Skin epidermis (tissue), 12 donors: ENCODE measurements at regions not wholly inside any gene's neighbourhood (a gene's known extent, or its start where the extent isn't known, plus 50 kb on each side); places are given as distances from the start of the nearest gene placed in this dataset.
"Not testable (repeated sequence)": the region's sequence is repeated elsewhere in the genome, so short reads cannot be mapped to it uniquely, and the experiment has no call there.

Experiments used
- H3K27ac ChIP-seq, 21 experiments: fragments of 200-600 bp; sonication (generic) in 11 of 21; one replicate each; pipeline ENCODE4 v1.5.0; 2020; ENCODE audit warnings: mild to moderate bottlenecking in 3 of 21, inconsistent platforms in 2 of 21, moderate library complexity in 2 of 21
- H3K4me3 ChIP-seq, 7 experiments: fragments of 200-600 bp; sonication (generic) in 2 of 7; one replicate each; pipeline ENCODE4 v1.5.0; 2020; ENCODE audit warnings: inconsistent platforms in 2 of 7, mild to moderate bottlenecking in 2 of 7, moderate library complexity in 1 of 7

DNA sequence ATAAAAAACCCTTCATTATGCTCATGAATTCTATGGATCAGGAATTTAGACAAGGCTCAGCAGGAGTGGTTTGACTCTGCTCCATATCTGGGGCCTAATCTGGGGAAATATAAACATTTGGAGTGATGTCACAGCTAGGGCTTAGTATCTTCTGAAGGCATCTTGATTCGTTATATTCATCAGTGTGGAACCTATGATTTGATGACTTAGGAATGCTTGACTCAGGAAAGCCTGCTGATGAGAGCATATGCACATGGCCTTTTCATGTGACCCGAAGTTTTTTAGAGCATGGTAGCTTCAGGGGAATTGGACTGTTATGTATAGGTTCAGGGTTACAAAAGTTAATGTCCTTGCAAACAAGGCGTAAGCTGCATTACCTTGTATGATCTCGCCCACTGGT lies 184.9 kb upstream of the LRRC3B start:
- no peak overlapping the region for H3K27ac ChIP-seq
- H3K4me3 ChIP-seq = no peak overlapping the region

DNA sequence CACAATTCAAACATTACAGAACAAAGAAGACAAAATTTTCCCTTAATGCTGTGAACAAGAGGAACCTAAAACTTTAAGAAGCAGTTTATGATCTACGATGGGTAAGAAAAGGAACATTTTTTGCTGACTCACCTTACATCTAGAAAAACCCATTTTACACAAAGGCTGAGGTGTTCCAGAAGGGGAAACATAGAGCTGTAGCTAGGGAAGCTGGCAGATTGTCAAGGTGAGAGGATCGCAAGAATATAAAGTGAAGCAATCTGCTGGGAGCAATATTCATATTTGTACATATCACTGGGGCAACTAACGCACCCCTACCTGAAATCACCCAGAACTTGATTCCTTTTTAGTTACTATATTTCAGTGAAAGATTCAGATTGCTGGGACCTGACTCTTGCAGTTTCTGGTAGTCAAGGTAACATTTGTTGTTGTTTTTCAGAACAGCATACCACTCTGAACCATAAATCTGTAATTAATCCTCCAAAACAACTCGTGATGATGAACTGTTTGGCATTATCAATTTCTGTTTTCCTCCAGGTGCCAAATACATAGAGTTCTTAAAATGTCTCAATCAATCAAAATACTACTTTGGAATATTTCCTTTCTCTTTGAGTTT lies 184.1 kb upstream of the LRRC3B start:
- Histone ChIP-seq H3K4me3 (no peak overlapping the region), H3K27ac (no peak overlapping the region)

DNA sequence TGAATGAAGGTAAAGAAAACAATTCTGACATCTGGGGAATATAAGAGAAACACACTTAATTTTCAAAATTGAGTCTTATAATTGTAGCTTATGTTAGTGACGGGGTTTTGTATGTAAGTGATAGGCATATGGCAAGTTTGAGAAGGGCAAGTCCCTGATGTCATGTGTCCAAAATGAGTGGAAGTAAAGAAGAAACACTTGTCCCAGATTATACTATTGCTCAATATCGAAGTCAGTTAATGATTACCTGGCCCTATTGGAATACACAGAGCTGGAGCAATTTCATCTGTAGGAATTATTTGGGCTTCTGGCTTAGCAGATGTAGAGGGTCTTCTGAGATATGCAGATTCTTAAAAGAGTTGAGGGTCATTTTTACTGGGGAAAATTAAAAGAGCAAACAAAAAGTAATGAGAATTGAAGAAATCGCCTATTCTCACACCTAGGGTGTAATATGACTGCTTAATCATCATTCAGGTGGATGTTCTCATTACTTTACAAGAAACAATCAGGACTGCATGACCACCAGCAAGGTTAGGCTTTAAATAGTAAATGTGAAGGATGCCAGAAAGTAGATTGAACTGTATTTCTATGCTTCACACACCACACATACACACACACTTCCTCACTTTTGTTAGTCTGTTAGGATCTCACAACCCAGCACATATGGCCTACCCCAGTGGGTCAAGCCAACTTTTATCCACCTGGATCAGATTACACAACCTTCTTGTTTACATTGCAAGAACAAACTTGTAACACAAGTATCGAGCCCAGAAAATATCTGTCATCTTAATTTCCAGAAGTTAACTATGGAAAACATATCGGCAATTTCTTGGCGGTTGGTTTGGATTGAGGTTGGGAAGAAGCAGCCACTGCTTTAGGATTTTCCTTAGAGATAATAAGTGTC lies 183.3 kb upstream of the LRRC3B start:
- H3K27ac ChIP-seq = no peak overlapping the region

DNA sequence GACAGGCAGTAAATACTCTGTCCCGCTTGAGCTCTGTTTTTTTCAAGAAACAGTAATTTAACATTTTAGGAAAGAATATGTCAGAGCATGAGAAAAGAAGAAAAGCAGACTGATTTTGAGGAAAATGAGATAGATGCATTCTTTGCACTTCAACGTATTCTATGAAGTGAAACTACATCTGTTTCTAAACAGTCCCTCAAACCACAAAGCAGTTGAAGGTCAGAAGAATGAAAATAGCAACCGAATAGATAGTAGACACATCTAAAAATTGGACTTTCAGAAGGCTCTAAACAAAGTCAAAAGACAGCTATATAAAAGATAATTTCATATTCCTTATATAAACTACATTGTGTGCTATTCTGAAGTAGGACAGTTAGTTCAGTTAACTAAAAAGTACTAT lies 172.6 kb upstream of the LRRC3B start:
- H3K27ac ChIP-seq = no peak overlapping the region
- no peak overlapping the region for H3K4me3 ChIP-seq

More for the DNA sequence above, 183.3 kb upstream of the LRRC3B start:
- H3K4me3 ChIP-seq = no peak overlapping the region

DNA sequence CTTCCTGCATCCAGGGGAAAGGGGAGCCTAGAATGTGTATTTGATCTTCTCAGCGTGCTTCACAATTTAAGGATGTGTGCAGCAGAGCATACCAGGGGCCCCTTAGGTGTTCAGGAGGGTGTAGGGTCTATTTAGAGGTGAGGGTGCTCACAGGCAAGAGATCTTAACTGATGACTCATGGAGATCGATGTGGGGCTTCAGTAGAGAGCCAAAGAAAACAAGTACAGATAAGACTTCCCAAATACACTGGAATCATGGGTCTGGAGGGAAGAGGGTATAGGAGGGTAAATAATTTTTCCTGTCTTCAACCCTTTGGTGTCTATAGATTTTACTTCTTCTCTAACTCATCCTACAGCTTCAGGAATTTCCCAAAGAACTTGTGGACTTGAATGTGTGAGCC lies 170.2 kb upstream of the LRRC3B start:
- Histone ChIP-seq H3K4me3 (no peak overlapping the region), H3K27ac (no peak overlapping the region)

DNA sequence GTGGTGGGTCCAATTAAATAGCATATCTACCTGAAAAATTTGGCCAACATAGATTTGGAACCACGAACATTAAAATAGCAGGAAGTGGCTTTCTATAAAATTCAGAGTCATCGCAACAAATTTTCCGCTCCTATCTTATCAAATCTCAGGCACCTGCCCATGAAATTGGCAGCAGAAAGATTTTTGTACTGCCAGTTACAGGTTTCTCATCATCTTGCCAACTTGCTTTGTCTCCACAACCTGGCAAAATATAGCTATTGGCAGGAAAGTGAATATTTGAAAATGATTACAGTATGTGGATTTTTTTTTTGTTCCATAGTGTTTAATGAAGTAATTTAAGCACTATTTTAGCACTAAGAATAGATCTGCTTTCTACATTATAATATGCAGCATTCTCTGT lies 161.6 kb upstream of the LRRC3B start:
- no peak overlapping the region for H3K4me3 ChIP-seq
- no peak overlapping the region for H3K27ac ChIP-seq

DNA sequence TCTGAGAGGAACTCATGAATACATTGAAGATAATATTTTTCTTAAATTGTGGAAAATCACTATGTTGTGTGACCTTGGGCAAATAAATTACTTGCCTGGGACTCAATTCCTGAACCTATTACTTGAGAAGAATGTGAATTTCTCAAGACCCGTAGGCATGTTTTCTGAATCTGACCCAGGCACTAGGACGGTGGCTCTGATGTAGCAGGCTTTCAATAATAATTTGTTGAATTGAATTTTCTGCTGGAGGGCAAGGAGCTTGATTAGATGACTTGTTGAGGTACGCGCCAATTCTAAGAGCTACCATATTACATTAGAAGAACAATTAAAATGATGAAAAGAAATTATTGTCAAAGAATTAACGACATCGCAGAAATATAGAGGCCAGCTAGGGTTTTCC lies 150.2 kb upstream of the LRRC3B start:
- no peak overlapping the region for H3K4me3 ChIP-seq
- H3K27ac ChIP-seq = no peak overlapping the region

DNA sequence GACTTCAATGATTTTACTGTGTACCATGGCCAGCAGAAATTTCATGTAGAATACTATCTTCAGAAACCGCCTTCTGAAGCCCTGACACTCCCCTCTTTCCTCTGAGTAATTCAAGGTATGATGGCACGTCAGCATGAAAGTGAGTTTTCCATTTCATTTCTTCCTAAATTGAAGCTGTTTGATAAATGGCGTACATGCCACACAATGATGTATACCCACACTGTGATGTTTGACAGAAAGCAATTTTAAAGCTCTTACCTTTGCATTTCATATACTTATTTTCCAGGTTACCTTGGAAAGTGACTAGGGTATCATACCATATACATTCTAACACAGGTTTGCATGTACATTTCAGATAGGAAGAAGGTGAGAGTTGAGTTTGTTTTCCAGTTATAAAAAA lies 147.9 kb upstream of the LRRC3B start:
- H3K4me3 ChIP-seq = no peak overlapping the region
- H3K27ac ChIP-seq = no peak overlapping the region

DNA sequence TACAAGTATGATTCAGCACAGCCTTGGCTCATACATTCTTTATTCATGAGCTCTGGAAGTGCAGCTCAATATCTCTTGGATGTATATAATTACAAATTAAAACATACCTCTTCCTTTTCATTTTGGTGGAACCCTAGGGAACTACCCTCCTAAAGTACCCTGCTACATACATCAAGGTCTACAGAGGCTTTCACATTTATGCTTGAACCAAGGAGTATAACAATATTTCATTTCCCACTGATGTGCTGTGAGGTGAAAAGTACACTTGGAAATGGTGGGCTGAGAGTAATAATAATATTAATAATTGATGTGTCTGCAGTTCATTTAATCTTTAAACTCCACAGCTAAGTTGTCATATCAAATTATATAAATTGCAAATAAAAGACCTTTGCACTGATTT lies 142.2 kb upstream of the LRRC3B start:
- no peak overlapping the region for H3K4me3 ChIP-seq
- H3K27ac ChIP-seq = no peak overlapping the region

DNA sequence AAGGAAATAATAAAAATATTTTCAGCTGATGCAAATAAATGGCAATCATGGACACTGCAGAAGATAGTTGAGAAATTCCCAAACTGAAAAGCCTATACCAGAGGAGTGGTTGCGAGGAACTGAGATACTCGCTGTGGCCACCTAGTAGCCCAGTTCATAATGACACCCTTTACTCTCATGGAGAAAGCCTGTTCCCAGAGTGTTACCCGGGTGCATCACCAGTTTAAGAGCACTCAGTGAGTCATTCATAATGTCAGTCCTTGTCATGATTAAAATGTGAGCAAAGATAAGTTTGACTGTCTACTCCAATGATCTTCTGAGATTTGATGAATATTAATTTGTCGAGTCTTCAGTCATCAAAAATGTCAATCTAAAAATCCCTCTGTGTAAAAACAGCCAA lies 138.4 kb upstream of the LRRC3B start:
- H3K27ac ChIP-seq = no peak overlapping the region
- H3K4me3 ChIP-seq = no peak overlapping the region

DNA sequence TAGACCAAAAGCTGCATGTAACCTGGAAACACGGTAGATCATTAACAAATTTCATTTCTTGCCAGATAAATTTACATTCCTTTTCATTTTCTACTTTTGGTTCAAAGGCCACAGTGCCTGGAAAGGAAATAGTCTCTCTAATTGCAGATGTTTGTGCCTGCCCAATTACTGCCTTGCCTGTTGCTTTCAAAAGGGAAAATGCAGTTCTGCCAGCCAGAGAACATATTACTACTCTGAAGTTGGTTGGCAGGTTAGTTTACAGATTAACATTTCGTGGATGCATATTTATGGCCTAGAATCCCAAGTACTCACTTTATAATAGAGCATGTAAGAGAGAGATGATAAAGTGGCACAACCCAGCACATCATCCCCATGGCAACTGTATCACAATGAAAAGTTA lies 124.3 kb upstream of the LRRC3B start:
- no peak overlapping the region for H3K27ac ChIP-seq

DNA sequence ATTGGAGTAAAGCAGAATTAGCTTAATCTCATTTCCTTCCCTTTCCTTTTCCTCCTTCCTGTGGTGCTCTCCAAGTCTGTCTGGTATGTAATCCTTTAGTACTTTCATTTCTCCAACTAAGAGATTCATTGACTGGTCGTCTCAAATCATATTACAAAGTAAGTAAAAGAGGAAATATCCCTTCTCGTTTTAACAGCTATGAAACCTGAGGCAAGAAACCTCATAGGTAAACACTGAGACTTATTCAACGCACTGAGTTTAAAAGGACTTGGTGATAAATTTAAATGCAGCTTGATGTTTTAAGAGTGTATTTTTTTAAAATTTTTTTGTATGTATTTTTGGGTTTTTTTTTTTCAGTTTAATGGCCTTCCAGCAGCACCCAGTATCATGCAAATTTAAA lies 117.2 kb upstream of the LRRC3B start:
- H3K27ac ChIP-seq = no peak overlapping the region

More for the DNA sequence above, 124.3 kb upstream of the LRRC3B start:
- no peak overlapping the region for H3K4me3 ChIP-seq

DNA sequence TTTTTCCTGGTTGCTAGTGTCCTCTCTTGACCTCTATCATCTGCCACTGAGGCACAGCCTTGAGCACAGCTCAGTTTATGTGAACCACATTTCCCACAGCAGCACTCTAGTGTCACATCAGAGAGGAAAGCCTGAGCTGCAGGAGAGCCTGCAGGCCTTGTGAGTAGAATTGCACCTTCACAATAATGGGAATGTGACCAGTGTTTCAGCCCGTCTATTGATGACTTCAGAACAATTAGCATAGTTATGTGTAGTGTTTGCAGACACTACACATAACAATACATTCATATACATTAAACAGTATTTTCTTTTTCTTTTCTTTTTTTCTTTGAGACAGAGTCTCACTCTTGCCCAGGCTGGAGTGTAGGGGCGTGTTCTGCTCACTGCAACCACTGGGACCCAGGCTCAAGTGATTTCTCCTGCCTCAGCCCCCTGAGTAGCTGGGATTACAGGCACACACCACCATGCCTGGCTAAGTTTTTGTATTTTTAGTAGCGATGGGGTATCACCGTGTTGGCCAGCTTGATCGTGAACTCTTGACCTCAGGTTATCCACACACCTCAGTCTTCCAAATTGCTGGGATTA lies 108.0 kb upstream of the LRRC3B start:
- not testable (repeated sequence) for H3K4me3 ChIP-seq, H3K27ac ChIP-seq

More for the DNA sequence above, 117.2 kb upstream of the LRRC3B start:
- no peak overlapping the region for H3K4me3 ChIP-seq

DNA sequence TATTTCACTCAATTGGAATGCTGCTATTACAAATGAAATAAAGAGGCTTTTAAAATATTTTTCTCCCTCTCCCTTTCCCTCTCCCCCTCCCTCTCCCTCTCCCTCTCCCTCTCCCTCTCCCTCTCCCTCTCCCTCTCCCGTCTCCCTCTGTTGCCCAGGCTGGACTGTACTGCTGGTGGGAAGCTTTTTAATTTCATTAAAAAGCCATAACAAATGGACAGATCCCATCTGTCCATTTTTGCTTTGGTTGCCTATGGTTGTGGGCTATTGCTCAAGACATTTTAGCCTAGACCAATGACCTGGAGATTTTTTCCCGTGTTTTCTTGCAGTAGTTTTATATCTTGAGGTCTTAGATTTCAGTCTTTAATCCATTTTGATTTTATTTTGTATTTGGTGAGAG lies 107.2 kb upstream of the LRRC3B start:
- no peak overlapping the region for H3K4me3 ChIP-seq
- H3K27ac ChIP-seq = no peak overlapping the region

DNA sequence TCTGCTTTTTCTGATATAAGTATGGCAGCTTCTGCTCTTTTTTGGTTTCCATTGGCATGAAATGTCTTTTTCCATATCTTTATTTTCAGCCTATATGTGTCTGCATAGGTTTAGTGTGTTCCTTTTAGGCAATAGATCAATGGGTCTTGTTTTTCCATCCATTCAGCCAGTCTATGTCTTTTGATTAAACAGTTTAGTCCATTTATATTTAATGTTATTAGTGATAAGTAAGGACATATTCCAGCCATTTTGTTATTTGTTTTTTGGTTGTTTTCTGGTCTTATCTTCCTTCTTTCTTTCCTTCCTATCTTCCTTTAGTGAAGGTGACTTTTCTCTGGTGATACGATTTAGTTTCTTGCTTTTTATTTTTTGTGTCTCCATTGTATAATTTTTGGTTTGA lies 101.3 kb upstream of the LRRC3B start:
- Histone ChIP-seq H3K27ac (no peak overlapping the region), H3K4me3 (no peak overlapping the region)

DNA sequence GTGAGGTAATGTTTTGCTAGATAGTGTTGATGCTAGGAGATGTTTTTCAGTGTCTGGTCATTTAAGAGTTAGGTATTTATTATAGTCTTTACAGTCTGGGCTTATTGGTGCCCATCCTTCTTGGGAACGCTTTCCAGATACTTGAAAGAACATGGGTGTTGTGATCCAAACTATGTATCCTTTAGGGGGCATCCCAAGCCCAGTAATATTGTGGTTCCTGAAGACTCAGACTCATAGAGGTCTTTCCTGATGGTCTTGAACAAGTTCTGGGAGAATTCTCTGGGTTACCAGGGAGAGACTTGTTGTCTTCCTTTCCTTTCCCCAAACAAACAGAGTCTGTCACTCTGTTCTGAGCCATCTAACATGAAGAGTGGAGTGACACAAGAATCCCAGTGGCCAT lies 99.7 kb upstream of the LRRC3B start:
- no peak overlapping the region for H3K4me3 ChIP-seq
- no peak overlapping the region for H3K27ac ChIP-seq

DNA sequence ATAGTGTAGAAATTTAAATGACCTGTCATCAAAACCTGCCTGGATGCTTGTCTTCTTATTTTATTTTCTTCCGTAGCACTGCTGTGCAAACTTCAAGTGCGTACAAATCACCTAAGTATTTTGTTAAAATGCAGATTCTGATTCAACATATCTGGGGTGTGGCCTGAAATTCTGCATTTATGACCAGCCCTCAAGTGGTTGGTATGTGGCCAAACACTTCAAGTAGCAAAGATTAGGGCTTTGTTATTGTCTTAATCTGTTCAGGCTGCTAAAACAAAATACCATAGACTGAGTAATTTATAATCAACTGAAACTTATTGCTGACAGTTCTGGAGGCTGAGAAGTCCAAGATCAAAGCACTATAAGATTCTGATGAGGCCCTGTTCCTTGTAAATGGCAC lies 97.6 kb upstream of the LRRC3B start:
- Histone ChIP-seq H3K4me3 (no peak overlapping the region), H3K27ac (no peak overlapping the region)

DNA sequence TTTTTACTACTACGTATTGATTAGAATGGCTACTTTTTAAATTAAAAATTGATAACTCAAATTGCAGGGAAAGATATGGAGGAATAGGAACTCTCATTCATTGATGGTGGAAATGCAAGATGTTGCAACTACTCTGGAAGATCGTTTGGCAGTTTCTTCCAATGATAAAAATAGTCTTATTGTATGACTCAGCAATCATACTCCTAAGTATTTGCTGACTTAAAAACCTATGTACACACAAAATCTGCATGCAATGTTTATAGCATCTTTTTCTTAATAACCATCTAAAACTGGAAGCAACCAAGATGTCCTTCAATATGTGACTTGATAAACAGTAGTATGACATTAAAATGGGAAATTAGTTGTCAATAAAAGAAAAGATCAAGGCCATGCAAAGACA lies 87.4 kb upstream of the LRRC3B start:
- Histone ChIP-seq H3K4me3 (no peak overlapping the region), H3K27ac (no peak overlapping the region)

DNA sequence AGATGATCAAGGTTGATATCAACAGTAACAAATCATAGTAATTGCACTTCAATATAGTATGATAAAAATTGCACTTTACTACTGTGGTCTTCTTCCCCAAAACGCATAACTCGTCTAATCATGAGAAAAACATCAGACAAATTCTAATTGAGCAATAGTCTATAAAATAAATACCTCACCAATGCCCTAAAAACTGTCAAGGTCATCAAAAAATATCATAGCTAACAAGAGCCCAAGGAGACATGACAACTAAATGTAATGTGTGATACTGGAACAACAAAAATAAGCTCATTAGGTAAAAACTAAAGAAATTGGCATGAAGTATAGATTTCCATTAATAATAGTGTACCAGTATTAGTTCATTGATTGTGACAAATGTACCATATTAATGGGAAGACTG lies 85.6 kb upstream of the LRRC3B start:
- H3K27ac ChIP-seq = no peak overlapping the region
- no peak overlapping the region for H3K4me3 ChIP-seq

DNA sequence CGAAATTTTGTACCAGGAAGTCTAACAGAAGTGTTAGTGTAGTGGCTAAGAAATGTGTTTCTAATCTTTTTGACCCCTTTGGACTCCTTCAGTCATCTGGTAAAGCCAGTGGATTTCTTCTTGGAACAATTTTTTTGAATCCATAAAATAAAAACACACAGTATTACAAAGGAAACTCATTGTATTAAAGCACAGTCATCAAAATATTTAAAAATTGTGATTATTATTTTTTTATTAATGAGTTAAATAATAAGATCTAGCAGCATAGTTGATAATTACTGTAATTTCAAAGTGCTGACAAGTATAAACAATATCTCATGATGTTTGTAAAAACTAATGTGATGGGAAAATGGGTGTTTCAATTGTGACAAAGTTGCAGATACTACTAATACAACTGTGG lies 72.2 kb upstream of the LRRC3B start:
- H3K27ac ChIP-seq = no peak overlapping the region
- no peak overlapping the region for H3K4me3 ChIP-seq

DNA sequence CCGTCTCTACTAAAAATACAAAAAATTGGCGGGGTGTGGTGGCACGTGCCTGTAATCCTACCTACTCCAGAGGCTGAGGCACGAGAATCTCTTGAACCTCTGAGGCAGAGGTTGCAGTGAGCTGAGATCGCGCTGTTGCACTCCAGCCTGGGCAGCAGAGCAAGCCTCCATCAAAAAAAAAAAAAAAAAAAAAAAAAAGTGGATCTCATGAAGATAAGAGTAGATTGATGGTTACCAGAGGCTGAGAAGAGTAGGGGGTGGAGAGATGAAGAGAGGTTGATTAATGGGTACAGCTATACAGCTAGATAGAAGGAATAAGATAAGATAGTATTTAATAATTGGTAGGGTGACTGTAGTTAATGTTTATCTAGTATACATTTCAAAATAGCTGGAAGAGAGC lies 65.9 kb upstream of the LRRC3B start:
- H3K27ac ChIP-seq = no peak overlapping the region
- H3K4me3 ChIP-seq = no peak overlapping the region
